Sigmoid colon (tissue), 3 donors: ENCODE measurements at regions not wholly inside any gene's neighbourhood (a gene's known extent, or its start where the extent isn't known, plus 50 kb on each side); places are given as distances from the start of the nearest gene placed in this dataset.

Source experiments
- CTCF ChIP-seq, 4 experiments: fragments of 450-650 bp in 3 of 4; fragments of 200-600 bp in 1 of 4; IDR thresholded peaks; one replicate each; pipeline ENCODE4 v1.5.1; 2016 to 2019; ENCODE audit warnings: antibody characterized with exemption in 4 of 4, mild to moderate bottlenecking in 3 of 4, moderate library complexity in 2 of 4
- POLR2A ChIP-seq, 2 donors: fragments of 450-650 bp; IDR thresholded peaks; one replicate each; pipeline ENCODE4 v1.6.1; 2016; ENCODE audit warnings: antibody characterized with exemption in 2 of 2, mild to moderate bottlenecking in 2 of 2, moderate library complexity in 2 of 2

- no peak for TF ChIP-seq POLR2A (IDR thresholded peaks at IDR 0.05)
- TF ChIP-seq CTCF (IDR thresholded peaks at IDR 0.05), result no peak
These were observed 306.6 kb upstream of the SOX5 start for GRCh38 chr12:24255920-24256665.
